ENCODE measurements at regions not wholly inside any gene's neighbourhood (a gene's known extent, or its start where the extent isn't known, plus 50 kb on each side); places are given as distances from the start of the nearest gene placed in this dataset.

GRCh38 chr1:88062650-88063153, 621.4 kb upstream of the PKN2 start:
- Histone ChIP-seq H3K79me2 (ENCODE audit: control insufficient read depth, insufficient read depth, low read length, unreplicated experiment) (no peaks in the 10 kb centered on the region), H2AFZ (ENCODE audit: low read length, unreplicated experiment) (no peak overlapping the region), H3K4me3 (ENCODE audit: low read depth, low read length) (no peak overlapping the region), H3K36me3 (ENCODE audit: insufficient read depth, low read length) (no peaks in the 10 kb centered on the region), H3K4me1 (ENCODE audit: control insufficient read depth, insufficient read depth, low read length, unreplicated experiment) (peaks cover 22% of the 10 kb centered on the region), H3K27ac (ENCODE audit: low read depth, low read length) (no peak overlapping the region), H3K27me3 (ENCODE audit: insufficient read depth, low read length) (no peaks in the 10 kb centered on the region)

- Histone ChIP-seq H3K27me3 (ENCODE audit: insufficient read depth, low read length) (no peaks in the 10 kb centered on the region), H3K27ac (ENCODE audit: low read depth, low read length) (no peak overlapping the region), H3K36me3 (ENCODE audit: insufficient read depth, low read length) (no peaks in the 10 kb centered on the region), H3K4me1 (ENCODE audit: control insufficient read depth, insufficient read depth, low read length, unreplicated experiment) (peaks cover 22% of the 10 kb centered on the region), H3K4me3 (ENCODE audit: low read depth, low read length) (no peak overlapping the region), H2AFZ (ENCODE audit: low read length, unreplicated experiment) (peak overlapping the region; percentile 28), H3K79me2 (ENCODE audit: control insufficient read depth, insufficient read depth, low read length, unreplicated experiment) (no peaks in the 10 kb centered on the region)
These were observed 620.5 kb upstream of the PKN2 start for GRCh38 chr1:88063605-88064004.

- Histone ChIP-seq H3K27ac (ENCODE audit: low read depth, low read length) (no peak overlapping the region), H3K4me1 (ENCODE audit: control insufficient read depth, insufficient read depth, low read length, unreplicated experiment) (peaks cover 4% of the 10 kb centered on the region), H3K4me3 (ENCODE audit: low read depth, low read length) (no peak overlapping the region), H2AFZ (ENCODE audit: low read length, unreplicated experiment) (no peak overlapping the region), H3K36me3 (ENCODE audit: insufficient read depth, low read length) (no peaks in the 10 kb centered on the region), H3K79me2 (ENCODE audit: control insufficient read depth, insufficient read depth, low read length, unreplicated experiment) (no peaks in the 10 kb centered on the region), H3K27me3 (ENCODE audit: insufficient read depth, low read length) (no peaks in the 10 kb centered on the region)
These were observed 615.6 kb upstream of the PKN2 start for GRCh38 chr1:88068407-88068960.

- H3K27me3 ChIP-seq (ENCODE audit: insufficient read depth, low read length), result no peaks in the 10 kb centered on the region
- no peaks in the 10 kb centered on the region for H3K4me1 ChIP-seq (ENCODE audit: control insufficient read depth, insufficient read depth, low read length, unreplicated experiment)
- H3K4me3 ChIP-seq (ENCODE audit: low read depth, low read length), result no peak overlapping the region
- no peak overlapping the region for H3K27ac ChIP-seq (ENCODE audit: low read depth, low read length)
- no peaks in the 10 kb centered on the region for H3K79me2 ChIP-seq (ENCODE audit: control insufficient read depth, insufficient read depth, low read length, unreplicated experiment)
- no peaks in the 10 kb centered on the region for H3K36me3 ChIP-seq (ENCODE audit: insufficient read depth, low read length)
- H2AFZ ChIP-seq (ENCODE audit: low read length, unreplicated experiment), result no peak overlapping the region
These were observed 613.1 kb upstream of the PKN2 start for GRCh38 chr1:88070956-88071355.

- Histone ChIP-seq H3K4me1 (ENCODE audit: control insufficient read depth, insufficient read depth, low read length, unreplicated experiment) (no peaks in the 10 kb centered on the region), H3K36me3 (ENCODE audit: insufficient read depth, low read length) (no peaks in the 10 kb centered on the region), H3K27ac (ENCODE audit: low read depth, low read length) (no peak overlapping the region), H2AFZ (ENCODE audit: low read length, unreplicated experiment) (no peak overlapping the region), H3K27me3 (ENCODE audit: insufficient read depth, low read length) (no peaks in the 10 kb centered on the region), H3K79me2 (ENCODE audit: control insufficient read depth, insufficient read depth, low read length, unreplicated experiment) (no peaks in the 10 kb centered on the region), H3K4me3 (ENCODE audit: low read depth, low read length) (no peak overlapping the region)
These were observed 609.4 kb upstream of the PKN2 start for GRCh38 chr1:88074661-88075060.

- no peaks in the 10 kb centered on the region for H3K27me3 ChIP-seq (ENCODE audit: insufficient read depth, low read length)
- H3K4me1 ChIP-seq (ENCODE audit: control insufficient read depth, insufficient read depth, low read length, unreplicated experiment), result no peaks in the 10 kb centered on the region
- no peak overlapping the region for H2AFZ ChIP-seq (ENCODE audit: low read length, unreplicated experiment)
- no peak overlapping the region for H3K27ac ChIP-seq (ENCODE audit: low read depth, low read length)
- no peaks in the 10 kb centered on the region for H3K36me3 ChIP-seq (ENCODE audit: insufficient read depth, low read length)
- H3K4me3 ChIP-seq (ENCODE audit: low read depth, low read length), result no peak overlapping the region
- no peaks in the 10 kb centered on the region for H3K79me2 ChIP-seq (ENCODE audit: control insufficient read depth, insufficient read depth, low read length, unreplicated experiment)
These were observed 608.3 kb upstream of the PKN2 start for GRCh38 chr1:88075813-88076212.

GRCh38 chr1:88079036-88079435, 605.0 kb upstream of the PKN2 start:
- no peaks in the 10 kb centered on the region for H3K36me3 ChIP-seq (ENCODE audit: insufficient read depth, low read length)
- no peaks in the 10 kb centered on the region for H3K79me2 ChIP-seq (ENCODE audit: control insufficient read depth, insufficient read depth, low read length, unreplicated experiment)
- H2AFZ ChIP-seq (ENCODE audit: low read length, unreplicated experiment), result no peak overlapping the region
- H3K27ac ChIP-seq (ENCODE audit: low read depth, low read length), result no peak overlapping the region
- H3K27me3 ChIP-seq (ENCODE audit: insufficient read depth, low read length), result no peaks in the 10 kb centered on the region
- H3K4me1 ChIP-seq (ENCODE audit: control insufficient read depth, insufficient read depth, low read length, unreplicated experiment), result no peaks in the 10 kb centered on the region
- no peak overlapping the region for H3K4me3 ChIP-seq (ENCODE audit: low read depth, low read length)

GRCh38 chr1:88080875-88081274, 603.2 kb upstream of the PKN2 start:
- Histone ChIP-seq H3K27ac (ENCODE audit: low read depth, low read length) (no peak overlapping the region), H3K36me3 (ENCODE audit: insufficient read depth, low read length) (no peaks in the 10 kb centered on the region)

GRCh38 chr1:88088481-88088880, 595.6 kb upstream of the PKN2 start:
- H2AFZ ChIP-seq (ENCODE audit: low read length, unreplicated experiment), result no peak overlapping the region

More at GRCh38 chr1:88080875-88081274, 603.2 kb upstream of the PKN2 start:
- H3K27me3 ChIP-seq (ENCODE audit: insufficient read depth, low read length), result no peaks in the 10 kb centered on the region
- no peaks in the 10 kb centered on the region for H3K79me2 ChIP-seq (ENCODE audit: control insufficient read depth, insufficient read depth, low read length, unreplicated experiment)
- no peaks in the 10 kb centered on the region for H3K4me1 ChIP-seq (ENCODE audit: control insufficient read depth, insufficient read depth, low read length, unreplicated experiment)
- H3K4me3 ChIP-seq (ENCODE audit: low read depth, low read length), result no peak overlapping the region
- H2AFZ ChIP-seq (ENCODE audit: low read length, unreplicated experiment), result no peak overlapping the region

GRCh38 chr1:88089961-88090360, 594.1 kb upstream of the PKN2 start:
- Histone ChIP-seq H3K27ac (ENCODE audit: low read depth, low read length) (no peak overlapping the region), H3K4me1 (ENCODE audit: control insufficient read depth, insufficient read depth, low read length, unreplicated experiment) (no peaks in the 10 kb centered on the region), H3K4me3 (ENCODE audit: low read depth, low read length) (no peak overlapping the region), H2AFZ (ENCODE audit: low read length, unreplicated experiment) (no peak overlapping the region), H3K36me3 (ENCODE audit: insufficient read depth, low read length) (no peaks in the 10 kb centered on the region), H3K79me2 (ENCODE audit: control insufficient read depth, insufficient read depth, low read length, unreplicated experiment) (no peaks in the 10 kb centered on the region), H3K27me3 (ENCODE audit: insufficient read depth, low read length) (0 out of 2 replicates have a peak, but pooled peaks cover 3% of the 10 kb centered on the region)

More at GRCh38 chr1:88088481-88088880, 595.6 kb upstream of the PKN2 start:
- Histone ChIP-seq H3K4me3 (ENCODE audit: low read depth, low read length) (no peak overlapping the region), H3K27ac (ENCODE audit: low read depth, low read length) (no peak overlapping the region), H3K79me2 (ENCODE audit: control insufficient read depth, insufficient read depth, low read length, unreplicated experiment) (no peaks in the 10 kb centered on the region), H3K36me3 (ENCODE audit: insufficient read depth, low read length) (no peaks in the 10 kb centered on the region), H3K27me3 (ENCODE audit: insufficient read depth, low read length) (0 out of 2 replicates have a peak, but pooled peaks cover 3% of the 10 kb centered on the region), H3K4me1 (ENCODE audit: control insufficient read depth, insufficient read depth, low read length, unreplicated experiment) (no peaks in the 10 kb centered on the region)

- H3K27ac ChIP-seq (ENCODE audit: low read depth, low read length), result no peak overlapping the region
- H2AFZ ChIP-seq (ENCODE audit: low read length, unreplicated experiment), result no peak overlapping the region
- H3K79me2 ChIP-seq (ENCODE audit: control insufficient read depth, insufficient read depth, low read length, unreplicated experiment), result no peaks in the 10 kb centered on the region
- no peak overlapping the region for H3K4me3 ChIP-seq (ENCODE audit: low read depth, low read length)
- no peaks in the 10 kb centered on the region for H3K4me1 ChIP-seq (ENCODE audit: control insufficient read depth, insufficient read depth, low read length, unreplicated experiment)
- peaks cover 5% of the 10 kb centered on the region; the same call in 1 of the 2 replicates for H3K27me3 ChIP-seq (ENCODE audit: insufficient read depth, low read length)
- H3K36me3 ChIP-seq (ENCODE audit: insufficient read depth, low read length), result no peaks in the 10 kb centered on the region
These were observed 585.2 kb upstream of the PKN2 start for GRCh38 chr1:88098881-88099280.
